ENCODE measurements at regions not wholly inside any gene's neighbourhood (a gene's known extent, or its start where the extent isn't known, plus 50 kb on each side); places are given as distances from the start of the nearest gene placed in this dataset.

GRCh38 chr14:56900726-56901125 is 90.4 kb upstream of the OTX2 start:
- ATAC-seq, result no peak

GRCh38 chr14:56899829-56900228 is 89.5 kb upstream of the OTX2 start:
- ATAC-seq, result no peak

GRCh38 chr14:56896922-56897321 is 86.6 kb upstream of the OTX2 start:
- ATAC-seq, result no peak

DNA sequence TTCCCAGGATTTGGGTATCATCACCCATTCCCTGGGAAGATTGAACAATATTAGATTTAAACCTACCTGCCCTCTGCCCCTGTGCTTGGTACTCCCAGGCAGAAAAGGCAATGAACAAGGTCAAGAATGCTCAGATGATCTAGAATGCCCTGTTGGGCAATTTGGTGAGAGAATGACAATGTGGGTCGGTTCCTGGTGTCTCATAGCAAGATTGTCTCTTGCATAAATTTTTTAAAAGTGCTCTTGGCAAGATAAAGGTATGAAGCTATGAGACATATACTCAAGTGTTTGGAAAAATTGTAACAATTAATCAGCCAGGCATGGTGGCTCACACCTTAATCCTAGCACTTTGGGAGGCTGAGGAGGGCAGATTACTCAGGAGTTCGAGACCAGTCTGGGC is 86.0 kb upstream of the OTX2 start:
- no peak for ATAC-seq

- no peak for ATAC-seq
Measured at GRCh38 chr14:56895154-56895553, 84.9 kb upstream of the OTX2 start.

DNA sequence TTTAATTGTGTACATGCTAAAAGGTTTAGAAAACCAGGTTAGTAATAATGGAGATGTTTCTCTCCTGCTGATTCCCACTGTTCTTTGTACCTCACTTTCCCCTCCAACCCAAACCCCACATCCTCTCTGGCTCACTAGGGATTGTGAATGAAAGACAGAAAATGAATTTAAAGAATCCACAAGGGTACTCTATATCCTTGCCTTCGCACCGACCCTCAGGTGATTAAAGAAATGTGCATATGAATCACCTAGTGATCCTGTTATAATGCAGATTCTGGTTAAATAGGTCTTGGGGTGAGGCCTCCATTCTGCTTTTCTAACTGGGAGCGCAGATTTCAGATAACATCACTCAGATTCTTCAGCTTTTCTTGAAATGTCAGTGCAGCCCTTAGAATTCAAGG is 84.3 kb upstream of the OTX2 start:
- no peak for ATAC-seq

- no peak for ATAC-seq
Measured at GRCh38 chr14:56892959-56893358, 82.7 kb upstream of the OTX2 start.

DNA sequence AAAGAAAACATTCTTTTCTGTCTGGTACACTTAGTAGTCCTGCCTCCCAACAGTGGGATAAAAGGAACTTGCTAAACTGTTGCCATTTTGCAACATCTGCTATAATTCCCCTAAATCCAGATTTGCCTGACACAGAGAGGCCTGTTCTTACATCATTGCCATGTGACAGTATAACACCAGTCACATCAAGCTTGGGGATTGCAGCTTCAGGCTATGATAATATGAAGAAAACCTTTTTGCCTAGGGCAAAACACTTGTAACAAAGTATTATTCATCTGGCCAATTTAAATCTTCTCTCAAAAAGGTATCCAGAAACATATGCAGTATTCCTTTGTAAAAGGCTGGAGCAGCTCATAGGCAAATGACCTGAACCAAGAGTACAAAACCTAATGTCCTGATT is 80.9 kb upstream of the OTX2 start:
- no peak for ATAC-seq

DNA sequence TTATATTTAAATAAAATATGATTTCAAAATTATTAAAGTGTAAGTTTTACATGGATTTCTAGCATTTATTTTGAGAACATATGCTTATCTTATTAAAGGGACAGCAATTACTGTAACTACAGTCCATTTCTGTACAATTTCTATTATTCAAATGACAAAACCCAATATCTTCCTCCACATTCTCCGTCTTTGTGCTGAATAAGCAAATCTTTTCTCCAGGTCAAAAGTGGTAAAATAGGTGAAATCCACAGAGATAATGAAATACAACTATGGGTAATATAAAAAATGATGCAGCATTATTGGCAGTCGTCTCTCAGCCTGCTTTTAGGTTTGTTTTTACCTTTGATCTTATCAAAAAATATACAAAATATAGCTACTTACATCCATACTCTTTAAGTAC is 79.4 kb upstream of the OTX2 start:
- no peak for ATAC-seq

GRCh38 chr14:56888274-56888673 is 78.0 kb upstream of the OTX2 start:
- ATAC-seq, result no peak

DNA sequence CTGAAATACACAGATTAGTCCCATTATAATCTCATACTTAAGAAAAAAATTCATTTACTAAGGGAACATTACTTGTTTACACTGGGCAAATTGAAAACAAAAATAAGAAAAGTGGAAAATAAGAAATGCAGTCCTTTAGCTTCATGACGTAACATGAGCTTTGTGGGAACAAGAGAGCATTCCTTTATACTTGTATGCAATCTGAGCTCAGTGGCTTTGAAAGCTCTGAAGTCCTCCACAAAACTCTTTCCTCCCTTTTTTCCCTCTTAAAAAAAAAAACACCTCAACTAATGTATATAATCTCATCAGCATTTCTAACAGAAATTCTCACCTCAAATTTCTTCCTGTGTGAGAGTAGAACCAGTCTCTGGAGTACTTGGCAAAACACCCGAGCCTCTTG is 76.9 kb upstream of the OTX2 start:
- no peak for ATAC-seq

- no peak for ATAC-seq
Measured at GRCh38 chr14:56886471-56887062, 76.3 kb upstream of the OTX2 start.

DNA sequence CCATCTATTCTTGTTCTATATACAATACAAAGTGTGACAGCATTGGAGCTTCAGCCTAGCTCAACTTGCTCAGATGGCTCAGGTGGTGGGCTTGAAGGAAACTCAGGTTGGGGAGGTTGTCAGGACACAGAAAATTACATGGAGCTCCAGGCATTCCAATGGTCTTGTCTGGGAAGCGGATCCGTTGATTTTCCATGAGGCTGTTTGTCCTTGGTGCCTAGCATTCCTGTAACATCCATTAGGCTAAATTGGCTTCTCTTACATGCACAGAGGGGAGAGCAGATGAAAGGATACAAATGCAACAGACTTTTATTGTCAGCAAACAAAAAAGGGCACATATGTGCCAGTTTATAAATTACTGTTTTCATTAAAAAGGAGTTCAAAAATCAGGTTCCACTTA is 75.5 kb upstream of the OTX2 start:
- no peak for ATAC-seq

DNA sequence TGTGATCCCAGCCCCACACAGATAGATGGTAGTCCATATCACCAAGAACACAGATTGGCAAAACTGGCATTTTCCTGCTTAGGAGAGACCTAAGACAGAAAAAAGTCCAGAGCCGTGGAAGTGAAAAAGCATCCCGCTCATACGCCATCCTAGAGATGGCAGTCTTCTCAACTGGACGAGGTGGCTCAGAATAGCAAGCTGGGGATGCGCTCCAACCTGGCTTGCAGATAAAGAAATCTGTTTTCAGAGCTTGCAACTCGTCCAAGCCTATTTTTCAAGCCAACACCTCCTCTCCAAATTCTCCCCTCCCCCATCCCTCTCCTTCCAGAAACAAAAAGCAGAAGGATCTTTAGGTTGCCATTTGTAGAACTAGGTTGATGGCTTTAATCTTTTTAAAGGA is 74.3 kb upstream of the OTX2 start:
- no peak for ATAC-seq

DNA sequence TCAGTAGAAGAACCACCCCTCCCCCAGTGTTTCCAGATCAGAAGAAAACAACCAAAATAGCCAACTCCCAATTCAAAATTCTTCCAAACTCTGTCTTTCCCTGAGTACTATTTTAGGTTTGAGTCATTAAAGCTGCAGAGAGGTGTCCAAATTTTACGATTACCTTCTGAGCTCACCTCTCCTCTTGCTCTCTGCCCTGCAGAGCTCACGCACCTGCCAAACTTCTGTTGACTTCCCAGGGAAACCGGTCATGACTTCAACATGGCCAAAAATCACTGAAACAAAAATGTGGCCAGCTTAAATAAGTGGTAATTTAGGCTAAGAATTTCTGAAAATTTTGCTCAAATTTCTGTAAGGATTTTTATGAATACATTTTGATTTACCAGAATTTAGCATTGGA is 70.9 kb upstream of the OTX2 start:
- ATAC-seq, result no peak

DNA sequence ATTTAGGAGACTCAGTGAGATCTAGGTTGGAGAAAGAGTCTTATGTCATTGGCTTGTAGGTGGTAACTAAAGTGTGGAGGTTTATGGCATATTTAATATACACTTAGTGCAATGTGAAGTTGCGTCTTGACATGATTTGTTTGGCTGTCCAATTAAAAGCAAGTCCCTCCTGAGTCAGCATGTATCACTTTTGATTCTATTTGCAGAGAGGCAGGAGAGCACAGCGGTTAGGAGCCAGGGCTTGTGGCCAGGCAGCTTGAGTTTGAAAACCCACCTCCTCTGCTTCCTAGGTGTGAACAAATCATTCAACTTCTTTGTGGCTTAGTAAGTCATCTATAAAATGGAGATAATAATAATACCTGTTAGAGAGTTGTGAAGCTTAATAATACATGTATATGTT is 68.5 kb upstream of the OTX2 start:
- no peak for ATAC-seq

DNA sequence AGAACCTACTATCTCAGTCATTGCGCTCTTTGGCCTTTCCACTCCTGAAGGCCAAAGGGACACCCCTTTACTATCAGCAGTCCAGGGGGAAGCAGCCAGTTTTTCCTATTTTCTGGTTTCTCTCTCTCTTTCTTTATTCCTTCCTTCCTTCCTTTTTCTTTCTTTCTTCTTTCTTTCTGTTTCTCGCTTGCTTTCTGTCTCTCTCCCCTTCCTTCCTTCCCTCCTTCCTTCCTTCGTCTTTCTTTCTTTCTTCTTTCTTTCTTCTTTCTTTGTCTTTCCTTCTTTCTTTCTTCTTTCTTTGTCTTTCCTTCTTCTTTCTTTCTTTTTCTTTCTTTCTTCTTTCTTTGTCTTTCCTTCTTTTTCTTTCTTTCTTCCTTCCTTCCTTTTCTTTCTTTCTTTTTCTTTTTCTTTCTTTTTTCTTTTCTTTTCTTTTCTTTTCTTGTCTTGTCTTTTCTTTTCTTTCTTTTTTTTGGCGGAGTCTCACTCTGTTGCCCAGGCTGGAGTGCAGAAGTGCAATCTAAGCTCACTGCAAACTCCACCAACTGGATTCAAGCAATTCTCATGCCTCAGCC is 64.9 kb upstream of the OTX2 start:
- ATAC-seq, result no peak

DNA sequence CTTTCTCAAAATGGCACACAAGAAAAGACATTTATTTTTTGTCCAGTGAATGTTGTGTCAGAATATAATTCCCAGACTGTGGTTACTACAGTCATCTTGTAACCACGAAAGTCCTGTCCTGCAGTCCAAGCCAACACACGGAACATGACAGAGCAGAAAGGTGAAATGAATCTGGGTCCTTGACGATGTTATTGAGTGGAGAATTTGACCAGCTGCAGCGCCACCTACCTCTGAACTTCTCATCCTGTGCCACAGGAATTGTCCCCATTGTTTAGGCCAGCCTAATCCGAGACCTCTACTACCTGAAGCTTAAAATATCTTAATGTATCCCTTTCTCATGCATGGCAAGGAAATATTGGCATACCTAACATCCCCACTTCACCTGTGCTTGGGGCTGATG is 64.1 kb upstream of the OTX2 start:
- no peak for ATAC-seq

DNA sequence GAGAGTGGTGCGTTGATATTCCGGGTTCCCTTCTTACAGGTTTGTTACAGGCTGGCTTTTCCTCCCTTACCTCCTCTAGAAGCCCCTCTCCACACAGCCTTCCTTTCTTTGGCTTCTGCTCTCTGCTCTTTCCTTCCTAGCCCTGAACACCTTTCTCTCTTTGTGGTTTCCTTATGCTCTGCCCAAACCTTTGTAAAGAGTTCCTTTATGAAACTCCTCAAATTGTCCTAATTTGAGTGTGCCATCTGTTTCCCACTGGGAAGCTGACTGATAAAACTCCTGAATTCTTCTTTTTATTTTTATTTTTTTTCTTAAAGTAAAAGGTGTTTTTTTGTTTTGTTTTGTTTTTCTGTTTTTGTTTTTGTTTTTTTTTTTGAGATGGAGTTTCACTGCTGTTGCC is 60.1 kb upstream of the OTX2 start:
- no peak for ATAC-seq

- ATAC-seq, result no peak
Measured at GRCh38 chr14:56868660-56869059, 58.4 kb upstream of the OTX2 start.

- no peak for ATAC-seq
Measured at GRCh38 chr14:56862836-56863235, 52.6 kb upstream of the OTX2 start.

- ATAC-seq, result no peak
Measured at GRCh38 chr14:56860441-56860840, 50.2 kb upstream of the OTX2 start.

All from activated CD4-positive, CD25-positive, alpha-beta regulatory T cell treated with anti-CD3 and anti-CD28 coated beads, Interleukin-2, amount 50 U/mL, for 24 hours (primary cell).